PC-9 (cell line): ENCODE measurements at regions not wholly inside any gene's neighbourhood (a gene's known extent, or its start where the extent isn't known, plus 50 kb on each side); places are given as distances from the start of the nearest gene placed in this dataset.

Experiments used
- BruUV-seq: library from RNA; stranded (reverse); fragments of 400-500 nt; replicated peaks from 2 replicates; lab custom pipeline; 2021; lab: Mats Ljungman, UMichigan
- CTCF ChIA-PET: fragments of 300-600 bp; sonication (Branson Sonifier 250); formaldehyde crosslinking; loops from one replicate; lab custom pipeline; 2022; ENCODE audit warnings: antibody characterized with exemption; lab: Charles Lee
- POLR2A ChIA-PET: fragments of 300-600 bp; sonication (Branson Sonifier 250); formaldehyde crosslinking; loops from one replicate; lab custom pipeline; 2022; ENCODE audit warnings: antibody characterized with exemption; ENCODE audit not compliant: unreplicated experiment; lab: Charles Lee
- DNase-seq, 2 experiments: peaks; one replicate each; pipeline versions ENCODE4 v3.0.0 to v3.0.0-alpha.2; 2015 to 2022; ENCODE audit warnings: mixed read lengths in 1 of 2
- H2AFZ ChIP-seq: fragments of 200-600 bp; sonication (generic); 2 replicates; pipeline ENCODE4 v1.8.1; 2017; ENCODE audit warnings: antibody characterized with exemption
- H3F3A ChIP-seq: fragments of 200-600 bp; sonication (generic); 2 replicates; pipeline ENCODE4 v1.8.1; 2017; ENCODE audit warnings: antibody characterized with exemption, mild to moderate bottlenecking, low read depth; ENCODE audit not compliant: insufficient read depth
- H3K27ac ChIP-seq: fragments of 200-600 bp; sonication (generic); 2 replicates; pipeline ENCODE4 v1.6.1; 2016; ENCODE audit warnings: mixed run types
- H3K27me3 ChIP-seq: fragments of 200-600 bp; sonication (generic); 2 replicates; pipeline ENCODE4 v1.6.1; 2016; ENCODE audit warnings: low read depth, mixed run types; ENCODE audit not compliant: insufficient read depth
- H3K36me3 ChIP-seq: fragments of 200-600 bp; sonication (generic); 2 replicates; pipeline ENCODE4 v1.6.1; 2016; ENCODE audit warnings: low read depth, mixed run types
- H3K4me1 ChIP-seq: fragments of 200-600 bp; sonication (generic); replicated peaks from 2 replicates; pipeline ENCODE4 v1.6.1; 2016; ENCODE audit warnings: mixed run types; ENCODE audit not compliant: insufficient read depth
- H3K4me2 ChIP-seq: fragments of 200-600 bp; sonication (generic); 2 replicates; pipeline ENCODE4 v1.6.1; 2017; ENCODE audit warnings: mixed run types
- H3K4me3 ChIP-seq: fragments of 200-600 bp; sonication (generic); 2 replicates; pipeline ENCODE4 v1.6.1; 2016; ENCODE audit warnings: mixed run types
- H3K79me2 ChIP-seq: fragments of 200-600 bp; sonication (generic); 2 replicates; pipeline ENCODE4 v1.6.1; 2017; ENCODE audit warnings: low read depth, mixed run types
- H3K9me2 ChIP-seq: fragments of 200-600 bp; sonication (generic); 2 replicates; pipeline ENCODE4 v1.8.1; 2017; ENCODE audit warnings: mild to moderate bottlenecking; ENCODE audit not compliant: insufficient read depth
- H3K9me3 ChIP-seq: fragments of 200-600 bp; sonication (generic); 2 replicates; pipeline ENCODE4 v1.8.1; 2016; ENCODE audit warnings: low read depth; ENCODE audit not compliant: insufficient read depth
- H4K20me1 ChIP-seq: fragments of 200-600 bp; sonication (generic); 2 replicates; pipeline ENCODE4 v1.8.1; 2017; ENCODE audit not compliant: insufficient read depth
- EZH2 ChIP-seq: fragments of 200-600 bp; sonication (generic); IDR thresholded peaks from 2 replicates; pipeline ENCODE4 v1.8.0; 2017; ENCODE audit warnings: antibody characterized with exemption, low read depth
- intact Hi-C: fragments of 100-400 bp; cut with micrococcal nuclease; formaldehyde crosslinking; loops from one replicate; pipeline ENCODE4 v1.10.0; 2022; ENCODE audit not compliant: unreplicated experiment
- TF ChIP-seq, protein P1 (sequence below): fragments of 200-600 bp; sonication (generic); conservative IDR thresholded peaks from 2 replicates; pipeline ENCODE4 v1.6.1; 2017; ENCODE audit warnings: mixed run types, antibody characterized with exemption, mild to moderate bottlenecking, moderate library complexity

DNA sequence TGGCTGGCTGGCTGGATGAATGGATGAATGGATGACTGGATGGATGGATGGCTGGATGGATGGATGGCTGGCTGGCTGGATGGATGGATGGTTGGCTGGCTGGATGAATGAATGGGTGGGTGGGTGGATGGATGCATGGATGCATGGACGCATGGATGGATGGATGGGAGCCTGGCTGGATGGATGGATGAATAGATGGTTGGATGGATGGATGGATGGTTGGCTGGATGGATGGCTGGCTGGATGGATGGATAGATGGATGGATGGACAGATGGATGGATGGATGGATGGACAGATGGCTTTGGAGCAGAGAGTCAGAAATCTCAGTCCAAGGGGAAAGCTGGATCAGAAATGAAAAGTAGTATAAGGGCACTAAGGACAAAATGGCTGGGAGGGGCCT is 106.4 kb upstream of the SERP2 start:
- ChIA-PET POLR2A (no interaction called here), CTCF (no interaction called here)
- Histone ChIP-seq H3K27ac (peak overlapping the region; percentile 30; the same call in 1 of the 2 replicates), H2AFZ (no peak overlapping the region), H3K79me2 (no peaks in the 10 kb centered on the region), H3K36me3 (no peaks in the 10 kb centered on the region), H3K27me3 (no peaks in the 10 kb centered on the region), H4K20me1 (no peaks in the 10 kb centered on the region), H3K9me3 (no peaks in the 10 kb centered on the region), H3K4me3 (no peak overlapping the region), H3F3A (peaks cover 4% of the 10 kb centered on the region; the same call in 1 of the 2 replicates), H3K9me2 (no peaks in the 10 kb centered on the region), H3K4me2 (no peak overlapping the region), H3K4me1 (peaks cover 26% of the 10 kb centered on the region)
- no peak for TF ChIP-seq EZH2
- TF ChIP-seq, protein P1, sequence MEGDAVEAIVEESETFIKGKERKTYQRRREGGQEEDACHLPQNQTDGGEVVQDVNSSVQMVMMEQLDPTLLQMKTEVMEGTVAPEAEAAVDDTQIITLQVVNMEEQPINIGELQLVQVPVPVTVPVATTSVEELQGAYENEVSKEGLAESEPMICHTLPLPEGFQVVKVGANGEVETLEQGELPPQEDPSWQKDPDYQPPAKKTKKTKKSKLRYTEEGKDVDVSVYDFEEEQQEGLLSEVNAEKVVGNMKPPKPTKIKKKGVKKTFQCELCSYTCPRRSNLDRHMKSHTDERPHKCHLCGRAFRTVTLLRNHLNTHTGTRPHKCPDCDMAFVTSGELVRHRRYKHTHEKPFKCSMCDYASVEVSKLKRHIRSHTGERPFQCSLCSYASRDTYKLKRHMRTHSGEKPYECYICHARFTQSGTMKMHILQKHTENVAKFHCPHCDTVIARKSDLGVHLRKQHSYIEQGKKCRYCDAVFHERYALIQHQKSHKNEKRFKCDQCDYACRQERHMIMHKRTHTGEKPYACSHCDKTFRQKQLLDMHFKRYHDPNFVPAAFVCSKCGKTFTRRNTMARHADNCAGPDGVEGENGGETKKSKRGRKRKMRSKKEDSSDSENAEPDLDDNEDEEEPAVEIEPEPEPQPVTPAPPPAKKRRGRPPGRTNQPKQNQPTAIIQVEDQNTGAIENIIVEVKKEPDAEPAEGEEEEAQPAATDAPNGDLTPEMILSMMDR, result no peak
- BruUV-seq, result no TSS peak
- intact Hi-C loops, result no loop called here
- DNase-seq, result no peak

DNA sequence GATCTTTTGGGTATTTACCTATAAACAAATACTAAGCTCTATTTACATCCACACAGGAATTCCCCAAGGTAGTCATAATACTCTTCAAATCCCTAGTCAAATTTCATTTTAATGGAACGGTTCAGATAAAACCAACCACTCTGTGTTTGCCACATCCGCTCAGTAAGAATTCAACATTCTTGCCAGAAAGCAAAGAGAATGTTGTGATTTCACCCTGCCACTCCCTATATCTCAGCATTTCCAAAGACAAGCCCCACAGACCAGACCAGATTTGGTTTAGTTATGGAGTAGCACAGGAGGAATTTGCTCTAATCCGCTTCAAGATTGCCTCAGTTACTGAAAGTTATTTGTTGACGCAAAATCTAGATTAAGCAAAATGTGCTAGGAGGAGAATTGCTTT is 105.6 kb upstream of the SERP2 start:
- CTCF ChIA-PET, result no interaction called here
- peaks cover 26% of the 10 kb centered on the region for H3K4me1 ChIP-seq
- H3K27ac ChIP-seq, result peak overlapping the region; percentile 56
- TF ChIP-seq, protein P1, result no peak
- no peak for TF ChIP-seq EZH2
- intact Hi-C loops, result no loop called here
- peaks cover 4% of the 10 kb centered on the region; the same call in 1 of the 2 replicates for H3F3A ChIP-seq
- 0 out of 2 replicates have a peak overlapping the region, but pooled peaks have one; percentile 7 for H3K4me2 ChIP-seq
- H3K4me3 ChIP-seq, result no peak overlapping the region
- no peaks in the 10 kb centered on the region for H3K36me3 ChIP-seq
- no peaks in the 10 kb centered on the region for H3K27me3 ChIP-seq
- H3K9me2 ChIP-seq, result no peaks in the 10 kb centered on the region
- H4K20me1 ChIP-seq, result no peaks in the 10 kb centered on the region
- peak; percentile 25 to 73 for DNase-seq
- no peaks in the 10 kb centered on the region for H3K79me2 ChIP-seq
- H3K9me3 ChIP-seq, result no peaks in the 10 kb centered on the region
- H2AFZ ChIP-seq, result no peak overlapping the region
- BruUV-seq, result no TSS peak
- POLR2A ChIA-PET, result interaction anchor here (0.6 to 0.7 kb wide), 2 partner anchors 35 to 40 kb away, joined by 4 to 13 read pairs; no protein-coding TSS in a partner anchor

DNA sequence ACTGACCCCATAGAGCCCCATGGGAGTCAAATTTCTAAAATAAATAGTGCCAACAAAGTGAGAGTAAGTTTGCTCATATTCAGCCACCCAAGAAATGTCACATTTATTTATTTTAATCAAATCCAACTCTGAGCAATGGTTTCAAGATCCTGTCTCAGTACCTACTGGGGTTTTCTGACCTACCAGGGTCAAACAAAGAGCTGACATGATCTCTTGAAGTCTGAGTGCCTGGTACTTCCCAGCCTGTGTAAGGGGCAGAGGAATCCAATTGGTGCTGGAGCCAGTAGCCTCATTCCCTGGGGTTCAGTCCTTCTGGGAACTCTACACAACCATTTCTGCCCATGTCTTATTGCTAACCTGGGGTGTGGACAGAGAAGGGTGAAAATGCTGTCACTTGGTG is 104.6 kb upstream of the SERP2 start:
- H2AFZ ChIP-seq, result no peak overlapping the region
- H3F3A ChIP-seq, result peaks cover 4% of the 10 kb centered on the region; the same call in 1 of the 2 replicates
- no peak for DNase-seq
- no peaks in the 10 kb centered on the region for H3K36me3 ChIP-seq
- no peaks in the 10 kb centered on the region for H3K9me2 ChIP-seq
- H3K79me2 ChIP-seq, result no peaks in the 10 kb centered on the region
- H3K27me3 ChIP-seq, result no peaks in the 10 kb centered on the region
- no peak overlapping the region for H3K4me2 ChIP-seq
- no peaks in the 10 kb centered on the region for H3K9me3 ChIP-seq
- intact Hi-C loops, result no loop called here
- CTCF ChIA-PET, result no interaction called here
- H3K27ac ChIP-seq, result no peak overlapping the region
- BruUV-seq, result no TSS peak
- TF ChIP-seq EZH2, result no peak
- TF ChIP-seq, protein P1, result no peak
- H4K20me1 ChIP-seq, result no peaks in the 10 kb centered on the region
- no peak overlapping the region for H3K4me3 ChIP-seq
- H3K4me1 ChIP-seq, result peaks cover 27% of the 10 kb centered on the region
- POLR2A ChIA-PET, result interaction anchor here (0.5 kb wide), 1 partner anchor 127 kb away, joined by 15 read pairs; no protein-coding TSS in a partner anchor
